ENCODE measurements at regions not wholly inside any gene's neighbourhood (a gene's known extent, or its start where the extent isn't known, plus 50 kb on each side); places are given as distances from the start of the nearest gene placed in this dataset.

GRCh38 chr1:242610209-242610608 lies 85.7 kb upstream of the PLD5 start:
- TF ChIP-seq CTCF (IDR thresholded peaks at IDR 0.05) (no peak), EZH2 (IDR thresholded peaks at IDR 0.05) (no peak), EZH2phosphoT487 (IDR thresholded peaks at IDR 0.05) (no peak)
